ENCODE measurements at regions not wholly inside any gene's neighbourhood (a gene's known extent, or its start where the extent isn't known, plus 50 kb on each side); places are given as distances from the start of the nearest gene placed in this dataset.
A peak's percentile ranks its signal among the peaks of the same experiment; 100 is the strongest.
"Not testable (repeated sequence)": the region's sequence is repeated elsewhere in the genome, so short reads cannot be mapped to it uniquely, and the experiment has no call there.

DNA sequence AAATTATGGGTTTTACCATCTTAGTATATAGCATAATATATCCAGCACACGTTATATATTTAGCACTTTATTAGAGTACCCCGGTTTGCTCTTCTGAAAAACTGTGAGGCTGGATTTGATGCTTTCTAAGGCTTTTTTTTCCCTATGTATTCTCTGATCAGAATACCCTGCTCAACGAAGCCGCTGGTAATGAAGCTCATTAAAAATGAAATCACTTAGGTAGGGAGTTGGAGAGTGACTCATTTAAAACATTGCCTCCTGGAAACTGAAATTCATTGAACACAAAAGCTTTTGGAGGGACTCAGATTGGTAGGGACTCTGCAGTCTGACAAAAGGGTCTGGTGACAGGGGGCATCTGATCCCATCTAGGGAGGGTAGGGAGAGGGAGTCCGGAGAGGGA is 365.4 kb upstream of the MEX3C start:
- WGBS = 78% methylated on average over 5 of the region's 5 CpGs
- no peak for ATAC-seq
- DNase-seq = no peak
- H3K27ac ChIP-seq (ENCODE audit: low read length) = no peak overlapping the region
- H3K27me3 ChIP-seq (ENCODE audit: control insufficient read depth, insufficient read depth) = no peaks in the 10 kb centered on the region
- no peaks in the 10 kb centered on the region for H3K4me1 ChIP-seq (ENCODE audit: control insufficient read depth, insufficient read depth, low read length)
- no peaks in the 10 kb centered on the region for H3K9me3 ChIP-seq (ENCODE audit: control insufficient read depth, low read length)
- intact Hi-C loops (cut with DNase I) = no loop called here
- no peak overlapping the region for H3K4me3 ChIP-seq (ENCODE audit: low read length)

DNA sequence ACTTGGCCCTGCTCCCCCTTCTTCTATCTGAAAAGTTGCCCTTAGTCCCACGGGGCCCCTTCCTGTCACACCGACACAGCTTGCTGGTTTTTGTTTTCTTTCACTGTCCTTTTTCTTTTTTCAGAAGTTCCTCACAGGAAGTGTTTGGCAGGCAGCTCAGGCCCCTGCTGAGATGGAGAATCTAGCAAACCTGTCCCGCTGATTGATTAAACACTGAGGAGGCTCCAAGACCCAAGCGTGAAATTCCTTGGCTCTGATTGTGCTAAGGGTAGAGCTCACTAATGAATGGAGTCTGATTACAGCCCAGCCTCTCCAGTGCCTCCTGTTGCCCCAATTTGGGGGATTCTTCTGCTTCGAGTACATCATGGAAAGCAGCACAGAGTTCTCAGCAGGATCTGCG is 365.9 kb upstream of the MEX3C start:
- WGBS = 36% methylated on average over 6 of the region's 6 CpGs
- H3K9me3 ChIP-seq (ENCODE audit: control insufficient read depth, low read length) = no peaks in the 10 kb centered on the region
- ATAC-seq (no peak), DNase-seq (no peak)
- no peak overlapping the region for H3K4me3 ChIP-seq (ENCODE audit: low read length)
- intact Hi-C loops (cut with DNase I) = no loop called here
- H3K27me3 ChIP-seq (ENCODE audit: control insufficient read depth, insufficient read depth) = no peaks in the 10 kb centered on the region
- no peaks in the 10 kb centered on the region for H3K4me1 ChIP-seq (ENCODE audit: control insufficient read depth, insufficient read depth, low read length)
- no peak overlapping the region for H3K27ac ChIP-seq (ENCODE audit: low read length)

DNA sequence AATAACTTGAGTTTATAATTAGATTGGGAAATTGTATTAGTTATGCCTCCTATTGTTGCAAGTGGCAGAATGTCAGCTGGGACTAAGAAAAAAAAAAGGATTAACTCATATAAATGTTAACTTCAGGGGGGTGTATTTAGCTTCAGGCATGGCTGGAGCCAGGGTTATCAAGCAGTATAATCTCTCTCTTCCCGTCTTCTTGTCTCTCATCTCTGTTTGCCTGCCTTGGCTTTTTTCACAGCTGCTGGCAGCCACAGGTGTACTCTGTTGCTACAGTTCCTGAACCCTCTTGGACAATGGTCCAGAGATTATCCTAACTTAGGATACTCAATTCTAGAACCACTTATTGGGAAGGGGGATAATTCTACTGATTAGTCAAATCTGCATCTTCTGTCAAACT is 370.7 kb upstream of the MEX3C start:
- H3K27ac ChIP-seq (ENCODE audit: low read length) = no peak overlapping the region
- H3K4me1 ChIP-seq (ENCODE audit: control insufficient read depth, insufficient read depth, low read length) = no peaks in the 10 kb centered on the region
- no peak for DNase-seq
- no peaks in the 10 kb centered on the region for H3K9me3 ChIP-seq (ENCODE audit: control insufficient read depth, low read length)
- WGBS = 43% methylated on average over 1 of the region's 1 CpG
- intact Hi-C loops (cut with DNase I) = no loop called here
- H3K4me3 ChIP-seq (ENCODE audit: low read length) = no peak overlapping the region
- H3K27me3 ChIP-seq (ENCODE audit: control insufficient read depth, insufficient read depth) = no peaks in the 10 kb centered on the region
- no peak for ATAC-seq

DNA sequence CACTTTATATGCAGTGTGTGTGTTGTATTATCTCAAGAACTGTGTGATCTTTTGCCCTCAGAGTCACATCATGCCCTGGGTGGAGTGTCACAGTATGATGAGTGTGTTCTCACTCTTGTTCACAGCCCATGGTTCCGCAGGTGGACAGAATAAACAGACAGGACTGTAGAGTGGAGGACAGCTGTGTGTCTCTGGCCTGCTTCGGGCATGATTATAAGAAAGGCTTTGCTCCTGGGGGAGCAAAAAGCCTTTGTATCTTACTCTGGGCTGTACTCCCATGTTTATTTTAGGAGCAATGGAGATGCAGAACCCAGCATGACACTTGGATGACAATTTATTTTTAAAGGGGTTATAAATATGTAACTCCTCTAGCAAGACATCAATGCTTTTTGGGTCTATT is 371.7 kb upstream of the MEX3C start:
- DNase-seq = no peak
- peak; percentile 37 to 47 for ATAC-seq
- Histone ChIP-seq H3K4me3 (ENCODE audit: low read length) (no peak overlapping the region), H3K4me1 (ENCODE audit: control insufficient read depth, insufficient read depth, low read length) (no peaks in the 10 kb centered on the region), H3K9me3 (ENCODE audit: control insufficient read depth, low read length) (no peaks in the 10 kb centered on the region), H3K27ac (ENCODE audit: low read length) (peak overlapping the region; percentile 30), H3K27me3 (ENCODE audit: control insufficient read depth, insufficient read depth) (no peaks in the 10 kb centered on the region)
- WGBS = 49% methylated on average over 2 of the region's 2 CpGs
- intact Hi-C loops (cut with DNase I) = no loop called here

DNA sequence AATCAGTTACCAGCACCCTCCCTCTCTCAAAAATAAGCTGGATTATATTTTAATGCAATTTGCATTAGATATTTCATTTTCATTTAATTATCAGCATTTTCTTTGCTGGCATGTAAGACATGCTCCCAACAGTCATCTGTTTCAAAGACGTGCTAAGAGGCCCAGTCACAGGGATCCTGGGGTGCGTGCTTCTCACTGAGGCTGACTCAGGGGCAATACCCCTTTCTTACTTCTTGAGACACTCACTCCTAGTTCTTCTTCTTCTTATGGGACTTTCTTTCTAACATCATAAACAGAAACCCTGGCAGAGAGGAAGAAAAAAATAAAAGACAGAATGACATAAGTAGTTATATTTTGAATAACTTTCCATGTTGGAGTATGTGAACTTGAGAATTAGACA is 372.1 kb upstream of the MEX3C start:
- intact Hi-C loops (cut with DNase I) = no loop called here
- peak overlapping the region; percentile 62 for H3K27ac ChIP-seq (ENCODE audit: low read length)
- H3K27me3 ChIP-seq (ENCODE audit: control insufficient read depth, insufficient read depth) = no peaks in the 10 kb centered on the region
- DNase-seq (no peak), ATAC-seq (no peak)
- H3K4me3 ChIP-seq (ENCODE audit: low read length) = no peak overlapping the region
- 55% methylated on average over 2 of the region's 2 CpGs for WGBS
- H3K4me1 ChIP-seq (ENCODE audit: control insufficient read depth, insufficient read depth, low read length) = no peaks in the 10 kb centered on the region
- H3K9me3 ChIP-seq (ENCODE audit: control insufficient read depth, low read length) = no peaks in the 10 kb centered on the region

DNA sequence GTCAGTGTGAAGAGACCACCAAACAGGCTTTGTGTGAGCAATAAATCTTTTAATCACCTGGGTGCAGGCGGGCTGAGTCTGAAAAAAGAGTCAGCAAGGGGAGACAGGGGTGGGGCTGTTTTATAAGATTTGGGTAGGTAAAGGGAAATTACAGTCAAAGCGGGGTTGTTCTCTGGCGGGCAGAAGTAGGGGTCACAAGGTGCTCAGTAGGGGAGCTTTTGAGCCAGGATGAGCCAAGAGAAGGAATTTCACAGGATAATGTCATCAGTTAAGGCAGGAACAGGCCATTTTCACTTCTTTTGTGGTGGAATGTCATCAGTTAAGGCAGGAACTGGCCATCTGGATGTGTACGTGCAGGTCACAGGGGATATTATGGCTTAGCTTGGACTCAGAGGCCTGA is 372.6 kb upstream of the MEX3C start:
- H3K9me3 ChIP-seq (ENCODE audit: control insufficient read depth, low read length); H3K27me3 ChIP-seq (ENCODE audit: control insufficient read depth, insufficient read depth); H3K4me1 ChIP-seq (ENCODE audit: control insufficient read depth, insufficient read depth, low read length); ATAC-seq; H3K4me3 ChIP-seq (ENCODE audit: low read length); DNase-seq; intact Hi-C loops (cut with DNase I); H3K27ac ChIP-seq (ENCODE audit: low read length): not testable (repeated sequence)
- 84% methylated on average over 4 of the region's 4 CpGs for WGBS

DNA sequence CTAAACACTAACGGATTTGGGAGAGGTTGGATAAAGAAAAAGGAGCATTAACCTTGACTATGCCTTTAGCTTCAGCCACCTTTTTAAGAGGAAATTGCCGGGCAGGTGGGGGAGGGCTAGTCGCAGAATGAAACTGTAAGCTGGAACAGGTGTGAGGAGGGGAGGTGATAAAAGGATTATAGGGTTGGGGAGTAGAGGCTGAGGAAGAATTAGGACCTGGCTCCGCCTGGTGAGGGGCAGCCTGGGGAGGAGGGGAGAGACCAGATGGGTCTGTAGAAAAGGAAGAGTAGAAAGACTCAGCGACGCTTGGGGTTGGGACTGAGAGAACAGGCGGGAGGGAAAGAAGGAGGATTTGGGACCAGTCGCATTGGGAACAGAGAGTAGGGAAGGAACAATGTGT is 376.4 kb upstream of the MEX3C start:
- intact Hi-C loops (cut with DNase I); DNase-seq; H3K27ac ChIP-seq (ENCODE audit: low read length); H3K4me3 ChIP-seq (ENCODE audit: low read length); ATAC-seq; H3K4me1 ChIP-seq (ENCODE audit: control insufficient read depth, insufficient read depth, low read length); H3K9me3 ChIP-seq (ENCODE audit: control insufficient read depth, low read length); H3K27me3 ChIP-seq (ENCODE audit: control insufficient read depth, insufficient read depth): not testable (repeated sequence)
- 70% methylated on average over 7 of the region's 8 CpGs for WGBS

DNA sequence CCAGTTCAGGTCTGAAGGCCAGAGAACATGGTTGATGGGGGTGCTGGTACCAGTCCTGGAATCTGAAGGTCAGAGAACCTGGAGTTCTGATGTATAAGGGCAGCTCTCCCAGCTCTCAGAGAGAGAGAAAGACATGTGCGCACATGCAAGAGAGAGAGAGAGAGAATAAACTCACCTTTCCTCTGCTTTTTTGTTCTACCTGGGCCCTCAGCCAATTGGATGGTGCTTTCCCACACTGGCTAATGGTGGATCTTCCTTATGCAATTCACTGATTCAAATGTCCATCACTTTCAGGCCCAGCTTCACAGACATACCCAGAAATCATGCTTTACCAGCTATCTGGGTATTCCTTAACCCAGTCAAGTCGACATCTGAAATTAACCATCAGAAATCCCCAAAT is 377.7 kb upstream of the MEX3C start:
- H3K27me3 ChIP-seq (ENCODE audit: control insufficient read depth, insufficient read depth) = no peaks in the 10 kb centered on the region
- intact Hi-C loops (cut with DNase I) = no loop called here
- H3K9me3 ChIP-seq (ENCODE audit: control insufficient read depth, low read length) = no peaks in the 10 kb centered on the region
- H3K4me3 ChIP-seq (ENCODE audit: low read length) = no peak overlapping the region
- ATAC-seq = no peak
- H3K27ac ChIP-seq (ENCODE audit: low read length) = no peak overlapping the region
- H3K4me1 ChIP-seq (ENCODE audit: control insufficient read depth, insufficient read depth, low read length) = no peaks in the 10 kb centered on the region
- no peak for DNase-seq
- 86% methylated on average over 2 of the region's 2 CpGs for WGBS

DNA sequence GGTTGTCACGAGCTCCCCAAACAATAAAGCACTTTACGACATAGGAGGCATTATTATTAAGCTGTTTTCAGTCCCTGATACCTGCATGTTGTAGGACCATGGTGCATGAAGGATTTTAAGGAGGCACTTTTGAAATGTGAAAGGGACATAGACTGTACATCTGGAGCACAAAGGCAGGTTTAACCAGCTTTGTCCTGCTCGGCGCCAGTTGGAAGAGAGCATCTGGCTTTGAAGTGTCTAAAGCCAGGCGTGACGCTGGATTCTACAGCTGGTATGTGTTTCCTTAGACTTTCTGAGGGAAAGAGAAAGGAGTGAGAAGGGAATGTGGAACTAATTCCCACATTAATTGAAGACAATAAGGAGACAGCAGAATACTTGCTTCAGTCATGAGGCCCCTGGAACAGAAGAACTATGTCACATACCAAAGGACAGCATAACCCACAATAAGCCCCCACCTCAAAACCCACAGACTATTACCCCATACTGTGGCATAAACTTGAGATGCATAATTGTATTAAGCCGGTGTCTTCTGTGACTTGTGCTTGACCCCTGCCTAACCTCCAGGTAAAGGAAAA is 381.0 kb upstream of the MEX3C start:
- WGBS = 77% methylated on average over 7 of the region's 7 CpGs
- intact Hi-C loops (cut with DNase I) = no loop called here

DNA sequence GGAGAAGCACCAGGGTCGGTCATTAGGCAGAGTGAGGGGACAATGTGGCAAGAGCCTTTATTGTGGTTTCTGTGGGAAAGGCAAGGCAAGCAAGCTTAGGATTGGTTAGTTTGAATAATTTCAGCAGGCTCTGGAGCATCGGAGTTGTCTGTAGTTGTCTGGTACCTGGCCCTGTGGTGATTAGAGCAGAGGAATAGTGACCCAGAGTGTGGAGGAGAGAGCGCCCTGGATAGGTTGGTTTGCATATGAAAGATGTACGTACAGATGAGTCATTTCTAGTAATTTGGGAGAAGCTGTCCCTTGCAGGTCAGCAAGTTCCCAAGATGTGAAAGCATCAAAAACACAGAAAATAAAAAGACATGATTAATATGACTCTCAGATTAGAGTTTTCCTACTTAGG is 383.1 kb upstream of the MEX3C start:
- ATAC-seq (no peak), DNase-seq (no peak)
- Histone ChIP-seq H3K4me3 (ENCODE audit: low read length) (no peak overlapping the region), H3K27me3 (ENCODE audit: control insufficient read depth, insufficient read depth) (no peaks in the 10 kb centered on the region), H3K27ac (ENCODE audit: low read length) (no peak overlapping the region), H3K9me3 (ENCODE audit: control insufficient read depth, low read length) (no peaks in the 10 kb centered on the region), H3K4me1 (ENCODE audit: control insufficient read depth, insufficient read depth, low read length) (no peaks in the 10 kb centered on the region)
- WGBS = 83% methylated on average over 4 of the region's 4 CpGs
- intact Hi-C loops (cut with DNase I) = no loop called here

More for the DNA sequence above, 381.0 kb upstream of the MEX3C start:
- H3K4me1 ChIP-seq (ENCODE audit: control insufficient read depth, insufficient read depth, low read length) = no peaks in the 10 kb centered on the region
- no peaks in the 10 kb centered on the region for H3K27me3 ChIP-seq (ENCODE audit: control insufficient read depth, insufficient read depth)
- H3K9me3 ChIP-seq (ENCODE audit: control insufficient read depth, low read length) = no peaks in the 10 kb centered on the region
- ATAC-seq (no peak), DNase-seq (no peak)
- no peak overlapping the region for H3K4me3 ChIP-seq (ENCODE audit: low read length)
- no peak overlapping the region for H3K27ac ChIP-seq (ENCODE audit: low read length)

DNA sequence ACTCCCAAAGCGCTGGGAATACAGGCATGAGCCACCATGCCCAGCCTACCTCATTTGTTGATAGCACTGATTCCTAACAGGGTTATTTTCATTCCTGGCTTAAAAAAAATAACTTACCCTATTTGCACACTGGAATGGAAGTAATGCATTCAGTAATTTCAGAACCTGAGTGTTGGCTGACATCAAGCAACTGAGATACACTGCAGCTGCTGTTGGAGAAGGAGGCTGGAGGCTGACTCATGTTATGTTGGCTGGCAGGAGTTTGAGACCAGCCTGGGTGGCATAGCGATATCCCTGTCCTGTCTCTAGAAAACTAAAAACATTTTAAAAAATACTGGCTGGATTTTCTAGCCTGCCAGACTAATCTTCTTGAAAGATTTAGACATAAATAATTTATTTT is 385.1 kb upstream of the MEX3C start:
- no peaks in the 10 kb centered on the region for H3K9me3 ChIP-seq (ENCODE audit: control insufficient read depth, low read length)
- no peak for ATAC-seq

DNA sequence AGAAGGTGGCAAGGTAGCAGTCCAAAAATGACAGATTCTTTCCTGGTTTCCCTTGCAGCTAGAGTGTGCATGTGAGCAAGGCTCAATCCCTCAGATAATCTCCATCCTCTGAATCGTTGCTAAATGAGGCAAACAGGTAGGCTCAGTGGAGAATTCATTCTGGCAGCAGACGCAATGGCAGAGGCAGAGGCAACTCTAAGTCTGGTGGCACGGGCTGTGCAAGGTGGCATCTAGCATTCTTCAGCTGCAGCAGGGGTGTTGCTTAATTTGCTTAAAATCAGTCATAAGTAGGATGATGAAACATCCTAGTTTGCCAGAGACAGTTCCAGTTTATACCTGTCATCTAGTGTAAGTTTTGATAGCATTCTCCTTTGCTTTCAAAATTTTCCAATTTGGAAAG is 391.1 kb upstream of the MEX3C start:
- ATAC-seq (no peak), DNase-seq (no peak)
- Histone ChIP-seq H3K9me3 (ENCODE audit: control insufficient read depth, low read length) (no peaks in the 10 kb centered on the region), H3K27me3 (ENCODE audit: control insufficient read depth, insufficient read depth) (no peaks in the 10 kb centered on the region), H3K4me3 (ENCODE audit: low read length) (no peak overlapping the region), H3K27ac (ENCODE audit: low read length) (no peak overlapping the region), H3K4me1 (ENCODE audit: control insufficient read depth, insufficient read depth, low read length) (no peaks in the 10 kb centered on the region)
- intact Hi-C loops (cut with DNase I) = no loop called here
- WGBS = 74% methylated on average over 3 of the region's 3 CpGs

More for the DNA sequence above, 385.1 kb upstream of the MEX3C start:
- Histone ChIP-seq H3K4me3 (ENCODE audit: low read length) (no peak overlapping the region), H3K4me1 (ENCODE audit: control insufficient read depth, insufficient read depth, low read length) (no peaks in the 10 kb centered on the region), H3K27me3 (ENCODE audit: control insufficient read depth, insufficient read depth) (no peaks in the 10 kb centered on the region), H3K27ac (ENCODE audit: low read length) (no peak overlapping the region)
- DNase-seq = no peak
- intact Hi-C loops (cut with DNase I) = no loop called here
- WGBS = 79% methylated on average over 2 of the region's 2 CpGs
